Endothelial cell of umbilical vein (primary cell): ENCODE measurements at regions not wholly inside any gene's neighbourhood (a gene's known extent, or its start where the extent isn't known, plus 50 kb on each side); places are given as distances from the start of the nearest gene placed in this dataset.

ENCODE experiments used
- BruUV-seq: library from RNA; stranded (reverse); fragments of 400-500 nt; replicated peaks from 2 replicates; lab custom pipeline; 2021; lab: Mats Ljungman, UMichigan
- CTCF ChIA-PET: fragments of 300-600, 350-600 bp; sonication (Branson Sonifier 250); formaldehyde crosslinking; loops from one replicate; lab custom pipeline; 2021; ENCODE audit warnings: antibody characterized with exemption, inconsistent platforms; lab: Charles Lee
- POLR2A ChIA-PET: fragments of 300-600, 350-600 bp; sonication (Branson Sonifier 250); formaldehyde crosslinking; loops from one replicate; lab custom pipeline; 2021; ENCODE audit warnings: antibody characterized with exemption, inconsistent platforms; lab: Charles Lee
- DNase-seq: peaks from one replicate; pipeline ENCODE4 v3.0.0-alpha.2; 2011; ENCODE audit warnings: low read depth, low spot score
- FAIRE-seq: peaks from 2 replicates; lab custom pipeline; 2011; peaks lifted over from hg19 to GRCh38; lab: Jason Lieb, UNC
- H2AFZ ChIP-seq: 2 replicates; pipeline ENCODE4 v1.6.0; 2012; ENCODE audit warnings: low read depth, low read length, control low read depth, inconsistent platforms
- H3K27ac ChIP-seq: 2 replicates; pipeline ENCODE4 v1.5.1; 2011; ENCODE audit warnings: low read depth, mild to moderate bottlenecking, control low read depth, low read length, moderate library complexity; ENCODE audit not compliant: insufficient read depth
- H3K27me3 ChIP-seq, 2 experiments: 2 replicates each; pipeline versions ENCODE4 v1.6.0 to v1.6.1; 2011; ENCODE audit warnings: low read length in 2 of 2, mixed read lengths in 1 of 2; ENCODE audit not compliant: control insufficient read depth in 2 of 2, insufficient read depth in 2 of 2
- H3K36me3 ChIP-seq, 2 experiments: 2 replicates in 1 of 2; 3 replicates in 1 of 2; pipeline ENCODE4 v1.5.1; 2011; ENCODE audit warnings: low read length in 2 of 2, mild to moderate bottlenecking in 1 of 2, moderate library complexity in 1 of 2; ENCODE audit not compliant: control insufficient read depth in 2 of 2, insufficient read depth in 2 of 2; ENCODE audit errors: extremely low read depth in 1 of 2
- H3K4me1 ChIP-seq: 3 replicates; pipeline ENCODE4 v1.5.1; 2011; ENCODE audit warnings: mild to moderate bottlenecking, low read length; ENCODE audit not compliant: control insufficient read depth, insufficient read depth; ENCODE audit errors: extremely low read depth
- H3K4me2 ChIP-seq: 2 replicates; pipeline ENCODE4 v1.6.1; 2011; ENCODE audit warnings: low read length, control low read depth, mixed read lengths; ENCODE audit not compliant: insufficient read depth
- H3K4me3 ChIP-seq, 3 experiments: fragments of 200-600 bp in 1 of 3; sonication (generic), shearing (Covaris generic) in 1 of 3; replicated peaks in 1 of 3; 2 replicates each; pipeline ENCODE4 v1.5.1; 2011 to 2016; ENCODE audit warnings: control low read depth in 3 of 3, low read length in 3 of 3, mild to moderate bottlenecking in 2 of 3, inconsistent platforms in 1 of 3, low read depth in 1 of 3, moderate library complexity in 1 of 3; ENCODE audit not compliant: insufficient read depth in 1 of 3
- H3K79me2 ChIP-seq: 2 replicates; pipeline ENCODE4 v1.6.0; 2012; ENCODE audit warnings: low read length, inconsistent platforms; ENCODE audit not compliant: control insufficient read depth, insufficient read depth
- H3K9ac ChIP-seq: replicated peaks from 2 replicates; pipeline ENCODE3; 2011; ENCODE audit warnings: low read length, control low read depth; ENCODE audit not compliant: insufficient read depth; ENCODE audit errors: extremely low read depth
- H3K9me1 ChIP-seq: replicated peaks from 3 replicates; pipeline ENCODE4 v1.6.0; 2011; ENCODE audit warnings: mild to moderate bottlenecking, low read length; ENCODE audit not compliant: control insufficient read depth, insufficient read depth; ENCODE audit errors: extremely low read depth
- H3K9me3 ChIP-seq: replicated peaks from 2 replicates; pipeline ENCODE4 v1.5.1; 2012; ENCODE audit warnings: low read length, inconsistent platforms; ENCODE audit not compliant: control insufficient read depth, insufficient read depth
- H4K20me1 ChIP-seq: replicated peaks from 2 replicates; pipeline ENCODE3; 2011; ENCODE audit warnings: mild to moderate bottlenecking, low read length; ENCODE audit not compliant: control insufficient read depth, insufficient read depth; ENCODE audit errors: extremely low read depth
- EZH2 ChIP-seq: IDR thresholded peaks from 2 replicates; pipeline ENCODE4 v1.6.1; 2012; ENCODE audit warnings: borderline replicate concordance, low read depth, mild to moderate bottlenecking, moderate library complexity, low read length, inconsistent platforms; ENCODE audit not compliant: severe bottlenecking
- FOS ChIP-seq: IDR thresholded peaks from 2 replicates; pipeline ENCODE4 v1.6.1; 2011; ENCODE audit warnings: mild to moderate bottlenecking, low read length, moderate library complexity, borderline replicate concordance; ENCODE audit not compliant: insufficient read depth
- GATA2 ChIP-seq: IDR thresholded peaks from 2 replicates; pipeline ENCODE4 v1.7.0; 2011; ENCODE audit warnings: low read depth, mild to moderate bottlenecking, moderate library complexity, mixed read lengths, low read length; ENCODE audit not compliant: insufficient read length, insufficient read depth
- JUN ChIP-seq: IDR thresholded peaks from 2 replicates; pipeline ENCODE4 v1.6.1; 2011; ENCODE audit warnings: borderline replicate concordance, low read depth; ENCODE audit not compliant: insufficient read length, insufficient read depth
- MYC ChIP-seq: IDR thresholded peaks from one replicate; pipeline ENCODE4 v1.6.1; 2011; ENCODE audit warnings: mild to moderate bottlenecking, low read depth, low read length
- POLR2A ChIP-seq: IDR thresholded peaks from 2 replicates; pipeline ENCODE4 v1.6.1; 2012; ENCODE audit warnings: low read depth, mild to moderate bottlenecking, control low read depth, low read length
- POLR2AphosphoS5 ChIP-seq: IDR thresholded peaks from 2 replicates; pipeline ENCODE4 v1.6.1; 2012; ENCODE audit warnings: low read depth, mild to moderate bottlenecking, control low read depth, low read length, moderate library complexity; ENCODE audit not compliant: insufficient read depth
- dilution Hi-C: fragments of 300-500 bp; cut with MboI; formaldehyde crosslinking; loops from one replicate; pipeline ENCODE4 v1.15.0; 2019; ENCODE audit warnings: low sequenced_read_pairs; ENCODE audit not compliant: extremely low pct_ligation_motif_present
- intact Hi-C: fragments of 100-400 bp; cut with micrococcal nuclease; formaldehyde crosslinking; loops from one replicate; pipeline ENCODE4 v1.10.0; 2022
- TF ChIP-seq, protein P1 (sequence below): IDR thresholded peaks from 2 replicates; pipeline ENCODE4 v1.6.1; 2011; ENCODE audit not compliant: insufficient read depth, insufficient read length
- TF ChIP-seq, protein P2 (sequence below), 2 donors: IDR thresholded peaks; 1 replicate in 1 of 2; 2 replicates in 1 of 2; pipeline ENCODE4 v1.5.1; 2011; ENCODE audit warnings: low read length in 2 of 2, mild to moderate bottlenecking in 2 of 2, moderate library complexity in 2 of 2, control low read depth in 1 of 2, inconsistent platforms in 1 of 2, low read depth in 1 of 2; ENCODE audit not compliant: insufficient read depth in 1 of 2; ENCODE audit errors: extremely low read depth in 1 of 2

DNA sequence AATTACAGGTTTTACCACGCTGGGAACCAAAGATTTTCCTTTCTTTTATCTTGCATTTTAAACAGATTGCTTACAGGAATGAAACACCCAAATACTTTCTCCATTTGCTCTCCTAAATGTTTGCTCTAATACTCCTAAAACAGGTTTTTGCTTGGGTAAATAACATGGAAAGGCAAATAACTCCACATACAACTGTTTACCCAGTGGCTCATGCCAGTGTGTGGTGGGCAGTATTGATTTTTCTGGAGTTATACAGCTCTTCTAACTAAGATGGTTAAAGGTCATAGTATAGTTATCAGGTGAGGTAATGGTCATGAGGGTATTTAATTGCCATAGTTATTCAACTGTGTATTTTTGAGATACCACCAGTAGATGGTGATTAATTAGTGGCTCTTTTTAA is 61.2 kb upstream of the RAB27B start:
- DNase-seq (no peak), FAIRE-seq (no peak)
- Histone ChIP-seq H3K4me1 (no peaks in the 10 kb centered on the region), H3K27ac (no peak overlapping the region), H2AFZ (no peak overlapping the region), H3K79me2 (no peaks in the 10 kb centered on the region), H3K9me1 (no peaks in the 10 kb centered on the region), H3K4me2 (no peak overlapping the region), H3K4me3 (no peak overlapping the region), H4K20me1 (no peaks in the 10 kb centered on the region), H3K9me3 (no peaks in the 10 kb centered on the region), H3K27me3 (peaks cover 7 to 9% of the 10 kb centered on the region in 2 experiments), H3K36me3 (no peaks in the 10 kb centered on the region), H3K9ac (no peak overlapping the region)
- ChIA-PET CTCF (no interaction called here), POLR2A (no interaction called here)
- no TSS peak for BruUV-seq
- intact Hi-C loops: no loop called here
- dilution Hi-C loops: no loop called here
- TF ChIP-seq POLR2AphosphoS5: no peak

- FAIRE-seq: no peak
- ChIA-PET CTCF (no interaction called here), POLR2A (no interaction called here)
- no peak for TF ChIP-seq POLR2AphosphoS5
- TF ChIP-seq MYC: no peak
- no peak for TF ChIP-seq GATA2
- TF ChIP-seq FOS: no peak
- no peak for TF ChIP-seq JUN
- TF ChIP-seq EZH2: no peak
- TF ChIP-seq, protein P1, sequence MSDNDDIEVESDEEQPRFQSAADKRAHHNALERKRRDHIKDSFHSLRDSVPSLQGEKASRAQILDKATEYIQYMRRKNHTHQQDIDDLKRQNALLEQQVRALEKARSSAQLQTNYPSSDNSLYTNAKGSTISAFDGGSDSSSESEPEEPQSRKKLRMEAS: no peak
- TF ChIP-seq, protein P2, sequence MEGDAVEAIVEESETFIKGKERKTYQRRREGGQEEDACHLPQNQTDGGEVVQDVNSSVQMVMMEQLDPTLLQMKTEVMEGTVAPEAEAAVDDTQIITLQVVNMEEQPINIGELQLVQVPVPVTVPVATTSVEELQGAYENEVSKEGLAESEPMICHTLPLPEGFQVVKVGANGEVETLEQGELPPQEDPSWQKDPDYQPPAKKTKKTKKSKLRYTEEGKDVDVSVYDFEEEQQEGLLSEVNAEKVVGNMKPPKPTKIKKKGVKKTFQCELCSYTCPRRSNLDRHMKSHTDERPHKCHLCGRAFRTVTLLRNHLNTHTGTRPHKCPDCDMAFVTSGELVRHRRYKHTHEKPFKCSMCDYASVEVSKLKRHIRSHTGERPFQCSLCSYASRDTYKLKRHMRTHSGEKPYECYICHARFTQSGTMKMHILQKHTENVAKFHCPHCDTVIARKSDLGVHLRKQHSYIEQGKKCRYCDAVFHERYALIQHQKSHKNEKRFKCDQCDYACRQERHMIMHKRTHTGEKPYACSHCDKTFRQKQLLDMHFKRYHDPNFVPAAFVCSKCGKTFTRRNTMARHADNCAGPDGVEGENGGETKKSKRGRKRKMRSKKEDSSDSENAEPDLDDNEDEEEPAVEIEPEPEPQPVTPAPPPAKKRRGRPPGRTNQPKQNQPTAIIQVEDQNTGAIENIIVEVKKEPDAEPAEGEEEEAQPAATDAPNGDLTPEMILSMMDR (IDR thresholded peaks at IDR 0.05; ENCODE audit: extremely low read depth in 1 of 2, insufficient read depth in 1 of 2, low read depth in 1 of 2, low read length in 2 of 2): no peak
- no peak for TF ChIP-seq POLR2A
- BruUV-seq: no TSS peak
- Histone ChIP-seq H3K4me2 (no peak overlapping the region), H3K36me3 (no peaks in the 10 kb centered on the region), H3K4me1 (no peaks in the 10 kb centered on the region), H3K79me2 (no peaks in the 10 kb centered on the region), H3K4me3 (no peak overlapping the region), H2AFZ (no peak overlapping the region), H3K27ac (no peak overlapping the region), H4K20me1 (no peaks in the 10 kb centered on the region), H3K27me3 (peaks cover 0 to 7% of the 10 kb centered on the region in 2 experiments), H3K9me1 (no peaks in the 10 kb centered on the region), H3K9ac (no peak overlapping the region), H3K9me3 (no peaks in the 10 kb centered on the region)
- intact Hi-C loops (no loop called here), dilution Hi-C loops (no loop called here)
- DNase-seq: no peak
These were observed 58.5 kb upstream of the RAB27B start for GRCh38 chr18:54769526-54770464.
